SK-N-MC (cell line): ENCODE measurements at regions not wholly inside any gene's neighbourhood (a gene's known extent, or its start where the extent isn't known, plus 50 kb on each side); places are given as distances from the start of the nearest gene placed in this dataset.

Source experiments
- EZH2 ChIP-seq: fragments of 200-600 bp; sonication (generic); IDR thresholded peaks from one replicate; pipeline ENCODE4 v1.6.1; 2017; ENCODE audit warnings: antibody characterized with exemption
- POLR2AphosphoS5 ChIP-seq: IDR thresholded peaks from 2 replicates; pipeline ENCODE4 v1.6.1; 2012; ENCODE audit warnings: mild to moderate bottlenecking, low read depth, low read length, borderline replicate concordance

- no peak for TF ChIP-seq EZH2
- TF ChIP-seq POLR2AphosphoS5: no peak
Measured at GRCh38 chr4:53764761-53765490, 173.6 kb upstream of the LNX1 start.
